H1 (cell line): ENCODE measurements at regions not wholly inside any gene's neighbourhood (a gene's known extent, or its start where the extent isn't known, plus 50 kb on each side); places are given as distances from the start of the nearest gene placed in this dataset.

ENCODE experiments used
- CTCF ChIA-PET: fragments of 300-600 bp; sonication (Branson Sonifier 250); formaldehyde crosslinking; loops from one replicate; lab custom pipeline; 2021; ENCODE audit not compliant: partially characterized antibody; lab: Charles Lee
- POLR2A ChIA-PET: fragments of 300-600 bp; sonication (Branson Sonifier 250); formaldehyde crosslinking; loops from one replicate; lab custom pipeline; 2021; ENCODE audit warnings: inconsistent platforms; ENCODE audit not compliant: partially characterized antibody; lab: Charles Lee
- DNase-seq, 2 experiments: peaks; one replicate each; pipeline versions ENCODE4 v3.0.0 to v3.0.0-alpha.2; 2010 to 2022; ENCODE audit warnings: low spot score in 2 of 2, low read depth in 1 of 2, mixed read lengths in 1 of 2
- FAIRE-seq: peaks from 2 replicates; lab custom pipeline; 2011; peaks lifted over from hg19 to GRCh38; lab: Jason Lieb, UNC
- H2AFZ ChIP-seq: 2 replicates; pipeline ENCODE4 v1.8.1; 2012; ENCODE audit warnings: low read length, inconsistent platforms
- H2AK5ac ChIP-seq: 2 replicates; pipeline ENCODE4 v1.6.1; 2013; ENCODE audit warnings: low read depth, low read length
- H2BK120ac ChIP-seq: replicated peaks from 2 replicates; pipeline ENCODE3; 2013; ENCODE audit warnings: low read depth, low read length, inconsistent platforms
- H2BK12ac ChIP-seq: 2 replicates; pipeline ENCODE4 v1.6.1; 2013; ENCODE audit warnings: low read depth, low read length
- H2BK15ac ChIP-seq: 2 replicates; pipeline ENCODE4 v1.6.1; 2013; ENCODE audit warnings: low read length
- H2BK20ac ChIP-seq: 2 replicates; pipeline ENCODE4 v1.6.1; 2013; ENCODE audit warnings: low read length
- H2BK5ac ChIP-seq: 2 replicates; pipeline ENCODE4 v1.6.1; 2013; ENCODE audit warnings: low read depth, low read length
- H3K14ac ChIP-seq: 2 replicates; pipeline ENCODE4 v1.6.1; 2013; ENCODE audit warnings: inconsistent platforms; ENCODE audit not compliant: insufficient read length
- H3K18ac ChIP-seq: 2 replicates; pipeline ENCODE4 v1.6.1; 2013; ENCODE audit warnings: low read length; ENCODE audit errors: extremely low read depth
- H3K23ac ChIP-seq: 2 replicates; pipeline ENCODE4 v1.6.1; 2013; ENCODE audit warnings: inconsistent platforms; ENCODE audit not compliant: insufficient read length
- H3K23me2 ChIP-seq: 2 replicates; pipeline ENCODE4 v1.6.1; 2013; ENCODE audit warnings: low read depth, low read length
- H3K27ac ChIP-seq: 2 replicates; pipeline ENCODE4 v1.6.1; 2011; ENCODE audit warnings: low read depth, low read length, inconsistent platforms
- H3K27me3 ChIP-seq, 4 experiments: replicated peaks in 1 of 4; 1 replicate in 1 of 4; 2 replicates in 3 of 4; pipeline versions ENCODE4 v1.6.1 to v1.8.1; 2011 to 2013; ENCODE audit warnings: low read length in 3 of 4, mild to moderate bottlenecking in 3 of 4, inconsistent platforms in 2 of 4, mixed read lengths in 2 of 4, moderate library complexity in 1 of 4; ENCODE audit not compliant: control insufficient read depth in 3 of 4, insufficient read depth in 3 of 4; ENCODE audit errors: extremely low read depth in 1 of 4
- H3K36me3 ChIP-seq, 4 experiments: 2 replicates each; pipeline versions ENCODE4 v1.6.1 to v1.8.1; 2011 to 2013; ENCODE audit warnings: mild to moderate bottlenecking in 4 of 4, low read length in 3 of 4, moderate library complexity in 2 of 4, control low read depth in 1 of 4, inconsistent platforms in 1 of 4; ENCODE audit not compliant: insufficient read depth in 4 of 4, control insufficient read depth in 2 of 4
- H3K4ac ChIP-seq: replicated peaks from 2 replicates; pipeline ENCODE3; 2013; ENCODE audit warnings: low read length, low read depth, mixed read lengths, inconsistent platforms; ENCODE audit not compliant: insufficient read length
- H3K4me1 ChIP-seq, 4 experiments: replicated peaks in 1 of 4; 1 replicate in 1 of 4; 2 replicates in 3 of 4; pipeline versions ENCODE4 v1.6.1 to v1.8.1; 2011 to 2013; ENCODE audit warnings: low read length in 3 of 4, inconsistent platforms in 2 of 4, mixed read lengths in 1 of 4; ENCODE audit not compliant: insufficient read depth in 4 of 4, control insufficient read depth in 3 of 4
- H3K4me2 ChIP-seq, 2 experiments: 2 replicates each; pipeline versions ENCODE4 v1.6.1 to v1.8.1; 2011 to 2013; ENCODE audit warnings: low read depth in 2 of 2, low read length in 2 of 2, control low read depth in 1 of 2, inconsistent platforms in 1 of 2, mild to moderate bottlenecking in 1 of 2; ENCODE audit not compliant: insufficient read depth in 1 of 2
- H3K4me3 ChIP-seq, 4 experiments: fragments of 200-600, 300-600 bp in 1 of 4; sonication (generic), shearing (Covaris generic), sonication (Bioruptor Twin) in 1 of 4; 2 replicates each; pipeline versions ENCODE4 v1.5.1 to v1.8.1; 2011 to 2016; ENCODE audit warnings: low read length in 4 of 4, low read depth in 3 of 4, control low read depth in 2 of 4, inconsistent platforms in 2 of 4, mild to moderate bottlenecking in 2 of 4, mixed read lengths in 1 of 4, moderate library complexity in 1 of 4; ENCODE audit not compliant: insufficient read depth in 2 of 4; ENCODE audit errors: extremely low read depth in 1 of 4
- H3K56ac ChIP-seq: replicated peaks from 2 replicates; pipeline ENCODE3; 2013; ENCODE audit warnings: low read depth, mild to moderate bottlenecking, mixed read lengths, low read length, inconsistent platforms; ENCODE audit not compliant: insufficient read length
- H3K79me1 ChIP-seq: 2 replicates; pipeline ENCODE4 v1.6.1; 2013; ENCODE audit warnings: low read depth, low read length, control low read depth
- H3K79me2 ChIP-seq, 2 experiments: 2 replicates each; pipeline versions ENCODE4 v1.6.1 to v1.8.1; 2012 to 2013; ENCODE audit warnings: low read length in 2 of 2, mild to moderate bottlenecking in 2 of 2, inconsistent platforms in 1 of 2; ENCODE audit not compliant: insufficient read depth in 2 of 2, control insufficient read depth in 1 of 2
- H3K9ac ChIP-seq, 4 experiments: replicated peaks in 1 of 4; 1 replicate in 1 of 4; 2 replicates in 3 of 4; pipeline versions ENCODE4 v1.6.1 to v1.8.1; 2011 to 2013; ENCODE audit warnings: low read depth in 3 of 4, low read length in 3 of 4, control low read depth in 2 of 4, mild to moderate bottlenecking in 2 of 4, moderate library complexity in 2 of 4, inconsistent platforms in 1 of 4; ENCODE audit errors: extremely low read depth in 1 of 4
- H3K9me3 ChIP-seq, 2 experiments: 2 replicates each; pipeline versions ENCODE4 v1.6.1 to v1.8.1; 2012 to 2013; ENCODE audit warnings: mild to moderate bottlenecking in 2 of 2, moderate library complexity in 2 of 2, control low read depth in 1 of 2, inconsistent platforms in 1 of 2, low read depth in 1 of 2, low read length in 1 of 2, mixed read lengths in 1 of 2; ENCODE audit not compliant: insufficient read depth in 2 of 2
- H4K20me1 ChIP-seq, 2 experiments: replicated peaks in 1 of 2; 2 replicates each; pipeline versions ENCODE3 to v1.8.1; 2011 to 2013; ENCODE audit warnings: inconsistent platforms in 2 of 2, low read length in 2 of 2, mild to moderate bottlenecking in 1 of 2; ENCODE audit not compliant: insufficient read depth in 2 of 2, control insufficient read depth in 1 of 2
- H4K5ac ChIP-seq: 2 replicates; pipeline ENCODE4 v1.6.1; 2013; ENCODE audit warnings: low read length, low read depth, mixed read lengths, inconsistent platforms; ENCODE audit not compliant: insufficient read length
- H4K8ac ChIP-seq: 2 replicates; pipeline ENCODE4 v1.8.0; 2013; ENCODE audit warnings: mild to moderate bottlenecking, moderate library complexity, low read length, inconsistent platforms; ENCODE audit not compliant: insufficient read depth; ENCODE audit errors: extremely low read depth
- H4K91ac ChIP-seq: replicated peaks from 2 replicates; pipeline ENCODE3; 2013; ENCODE audit warnings: low read length, mixed read lengths, inconsistent platforms; ENCODE audit not compliant: insufficient read length
- CBX8 ChIP-seq: fragments of 300-800, 300-1000 bp; sonication (generic); IDR thresholded peaks from 2 replicates; pipeline ENCODE4 v1.7.1; 2016; ENCODE audit warnings: low read depth, low read length, borderline replicate concordance
- CHD1 ChIP-seq: IDR thresholded peaks from 2 replicates; pipeline ENCODE4 v1.6.1; 2012; ENCODE audit warnings: low read depth, low read length, improper control_type of control experiment
- SIN3A ChIP-seq, 2 experiments: IDR thresholded peaks in 1 of 2; conservative IDR thresholded peaks in 1 of 2; 2 replicates each; pipeline ENCODE4 v1.6.1; 2011 to 2012; ENCODE audit warnings: low read length in 2 of 2, improper control_type of control experiment in 1 of 2, low read depth in 1 of 2, mild to moderate bottlenecking in 1 of 2
- SP2 ChIP-seq: IDR thresholded peaks from 2 replicates; pipeline ENCODE4 v1.6.1; 2012; ENCODE audit warnings: mild to moderate bottlenecking, low read length, inconsistent platforms
- WGBS, 2 experiments: shearing (Covaris generic) in 1 of 2; methylation state at CpG; one replicate each; pipeline versions ENCODE4 v1.1.6 to v1.1.7; 2013 to 2015; ENCODE audit warnings: low lambda C conversion rate in 2 of 2, mixed read lengths in 2 of 2, inconsistent platforms in 1 of 2, low coverage in 1 of 2, missing lambda C conversion rate in 1 of 2; ENCODE audit not compliant: insufficient replicate concordance in 2 of 2, insufficient coverage in 1 of 2, insufficient read length in 1 of 2; ENCODE audit errors: extremely low coverage in 1 of 2, missing lambda C conversion rate in 1 of 2; 5-methylcytosine and 5-hydroxymethylcytosine counted together

- no peak overlapping the region for H3K23ac ChIP-seq
- H3K4me3 ChIP-seq, result no peak overlapping the region
- H2BK12ac ChIP-seq, result no peak overlapping the region
- no peak overlapping the region for H4K8ac ChIP-seq
- H3K56ac ChIP-seq, result no peak overlapping the region
- H3K27me3 ChIP-seq, result no peaks in the 10 kb centered on the region
- POLR2A ChIA-PET, result no interaction called here
- no peak overlapping the region for H3K14ac ChIP-seq
- peaks cover 0 to 8% (median 4%) of the 10 kb centered on the region in 4 experiments; a peak in 3 of 7 replicates for H3K4me1 ChIP-seq
- H3K4me2 ChIP-seq, result no peak overlapping the region
- H3K27ac ChIP-seq, result no peak overlapping the region
- H4K5ac ChIP-seq, result no peak overlapping the region
- WGBS, 2 experiments, result 83% methylated on average over 4 of the region's 4 CpGs; no CpG with 5 or more reads in 1 of the 2 experiments
- H3K9ac ChIP-seq, result no peak overlapping the region
- no peaks in the 10 kb centered on the region for H3K9me3 ChIP-seq
- no peak for DNase-seq
- no peaks in the 10 kb centered on the region for H4K20me1 ChIP-seq
- no peaks in the 10 kb centered on the region for H3K79me1 ChIP-seq
- H2AK5ac ChIP-seq, result no peak overlapping the region
- H2BK20ac ChIP-seq, result no peak overlapping the region
- H3K18ac ChIP-seq, result no peak overlapping the region
- H3K79me2 ChIP-seq, result no peaks in the 10 kb centered on the region
- H4K91ac ChIP-seq, result no peak overlapping the region
- H2BK120ac ChIP-seq, result no peak overlapping the region
- no peaks in the 10 kb centered on the region for H3K36me3 ChIP-seq
- CTCF ChIA-PET, result interaction anchor here (0.7 to 2.1 kb wide), 3 partner anchors 10 to 103 kb away, joined by 3 to 6 read pairs (median 4); no protein-coding TSS in a partner anchor
- no peak overlapping the region for H2AFZ ChIP-seq
- H3K4ac ChIP-seq, result no peak overlapping the region
- no peak overlapping the region for H2BK15ac ChIP-seq
- no peak overlapping the region for H2BK5ac ChIP-seq
- no peaks in the 10 kb centered on the region for H3K23me2 ChIP-seq
- FAIRE-seq, result no peak
- TF ChIP-seq SP2, result no peak
- TF ChIP-seq CHD1, result no peak
- no peak for TF ChIP-seq SIN3A (conservative IDR thresholded peaks at IDR 0.05 in 1 of 2, IDR thresholded peaks at IDR 0.05 in 1 of 2; ENCODE audit: low read depth in 1 of 2, low read length in 2 of 2)
- TF ChIP-seq CBX8, result no peak
Observed at GRCh38 chr12:45646851-45647581, 82.5 kb upstream of the ARID2 start.
